ENCODE measurements at regions not wholly inside any gene's neighbourhood (a gene's known extent, or its start where the extent isn't known, plus 50 kb on each side); places are given as distances from the start of the nearest gene placed in this dataset.

GRCh38 chr2:4900861-4901770 is 791.1 kb upstream of the SOX11 start:
- H3K4me3 ChIP-seq (ENCODE audit: control insufficient read depth, low read depth, low read length), result no peak overlapping the region
- TF ChIP-seq, protein P1, sequence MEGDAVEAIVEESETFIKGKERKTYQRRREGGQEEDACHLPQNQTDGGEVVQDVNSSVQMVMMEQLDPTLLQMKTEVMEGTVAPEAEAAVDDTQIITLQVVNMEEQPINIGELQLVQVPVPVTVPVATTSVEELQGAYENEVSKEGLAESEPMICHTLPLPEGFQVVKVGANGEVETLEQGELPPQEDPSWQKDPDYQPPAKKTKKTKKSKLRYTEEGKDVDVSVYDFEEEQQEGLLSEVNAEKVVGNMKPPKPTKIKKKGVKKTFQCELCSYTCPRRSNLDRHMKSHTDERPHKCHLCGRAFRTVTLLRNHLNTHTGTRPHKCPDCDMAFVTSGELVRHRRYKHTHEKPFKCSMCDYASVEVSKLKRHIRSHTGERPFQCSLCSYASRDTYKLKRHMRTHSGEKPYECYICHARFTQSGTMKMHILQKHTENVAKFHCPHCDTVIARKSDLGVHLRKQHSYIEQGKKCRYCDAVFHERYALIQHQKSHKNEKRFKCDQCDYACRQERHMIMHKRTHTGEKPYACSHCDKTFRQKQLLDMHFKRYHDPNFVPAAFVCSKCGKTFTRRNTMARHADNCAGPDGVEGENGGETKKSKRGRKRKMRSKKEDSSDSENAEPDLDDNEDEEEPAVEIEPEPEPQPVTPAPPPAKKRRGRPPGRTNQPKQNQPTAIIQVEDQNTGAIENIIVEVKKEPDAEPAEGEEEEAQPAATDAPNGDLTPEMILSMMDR (conservative IDR thresholded peaks at IDR 0.05; ENCODE audit: control insufficient read depth, insufficient read depth, low read depth, low read length), result no peak
- no peak for DNase-seq (ENCODE audit: low read depth)

GRCh38 chr2:4903656-4904348 is 788.4 kb upstream of the SOX11 start:
- DNase-seq (ENCODE audit: low read depth), result no peak
- no peak overlapping the region for H3K4me3 ChIP-seq (ENCODE audit: control insufficient read depth, low read depth, low read length)
- TF ChIP-seq, protein P1 (conservative IDR thresholded peaks at IDR 0.05; ENCODE audit: control insufficient read depth, insufficient read depth, low read depth, low read length), result no peak

GRCh38 chr2:4908461-4908860 is 783.7 kb upstream of the SOX11 start:
- H3K4me3 ChIP-seq (ENCODE audit: control insufficient read depth, low read depth, low read length), result no peak overlapping the region
- no peak for DNase-seq (ENCODE audit: low read depth)
- TF ChIP-seq, protein P1 (conservative IDR thresholded peaks at IDR 0.05; ENCODE audit: control insufficient read depth, insufficient read depth, low read depth, low read length), result no peak

- no peak overlapping the region for H3K4me3 ChIP-seq (ENCODE audit: control insufficient read depth, low read depth, low read length)
- TF ChIP-seq, protein P1 (conservative IDR thresholded peaks at IDR 0.05; ENCODE audit: control insufficient read depth, insufficient read depth, low read depth, low read length), result no peak
- DNase-seq (ENCODE audit: low read depth), result no peak
Measured at GRCh38 chr2:4909346-4910009, 782.7 kb upstream of the SOX11 start.

- no peak overlapping the region for H3K4me3 ChIP-seq (ENCODE audit: control insufficient read depth, low read depth, low read length)
- TF ChIP-seq, protein P1 (conservative IDR thresholded peaks at IDR 0.05; ENCODE audit: control insufficient read depth, insufficient read depth, low read depth, low read length), result no peak
- no peak for DNase-seq (ENCODE audit: low read depth)
Measured at GRCh38 chr2:4914036-4914435, 778.1 kb upstream of the SOX11 start.

DNA sequence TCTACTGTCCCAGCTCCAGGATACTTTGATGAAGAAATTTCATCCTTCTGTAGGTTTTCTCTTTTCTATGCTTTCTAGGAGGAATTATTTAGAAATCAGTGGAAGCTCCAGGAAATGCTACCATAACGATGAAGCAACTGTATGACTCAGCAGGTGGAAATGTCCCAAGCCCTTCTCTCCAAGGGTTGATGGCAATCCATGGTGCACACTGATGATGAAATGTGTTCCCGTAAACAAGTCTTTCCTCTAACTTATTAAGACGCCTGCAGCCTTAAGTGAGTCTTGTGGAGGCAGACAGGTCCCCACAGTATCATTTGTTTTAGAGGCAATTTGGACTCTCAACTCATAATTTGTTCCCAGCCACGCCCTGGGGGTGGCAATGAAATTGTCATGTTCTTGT is 777.6 kb upstream of the SOX11 start:
- TF ChIP-seq, protein P1 (conservative IDR thresholded peaks at IDR 0.05; ENCODE audit: control insufficient read depth, insufficient read depth, low read depth, low read length), result no peak
- peak; percentile 12 for DNase-seq (ENCODE audit: low read depth)
- no peak overlapping the region for H3K4me3 ChIP-seq (ENCODE audit: control insufficient read depth, low read depth, low read length)
